ENCODE measurements at regions not wholly inside any gene's neighbourhood (a gene's known extent, or its start where the extent isn't known, plus 50 kb on each side); places are given as distances from the start of the nearest gene placed in this dataset.

GRCh38 chr3:72470904-72471417, 377.3 kb downstream of the SHQ1 start:
- in situ Hi-C loops (cut with MboI; ENCODE audit: low sequenced_read_pairs): no loop called here

- in situ Hi-C loops (cut with MboI; ENCODE audit: low sequenced_read_pairs): no loop called here
These were observed 382.4 kb downstream of the SHQ1 start for GRCh38 chr3:72465853-72466252.

GRCh38 chr3:72463083-72463482, 385.2 kb downstream of the SHQ1 start:
- in situ Hi-C loops (cut with MboI; ENCODE audit: low sequenced_read_pairs): no loop called here

- in situ Hi-C loops (cut with MboI; ENCODE audit: low sequenced_read_pairs): no loop called here
These were observed 385.6 kb downstream of the SHQ1 start for GRCh38 chr3:72462595-72463011.

GRCh38 chr3:72461787-72462186, 386.5 kb downstream of the SHQ1 start:
- in situ Hi-C loops (cut with MboI; ENCODE audit: low sequenced_read_pairs): no loop called here

- in situ Hi-C loops (cut with MboI; ENCODE audit: low sequenced_read_pairs): no loop called here
These were observed 387.8 kb downstream of the SHQ1 start for GRCh38 chr3:72460205-72461174.

GRCh38 chr3:72459588-72459987, 388.7 kb downstream of the SHQ1 start:
- in situ Hi-C loops (cut with MboI; ENCODE audit: low sequenced_read_pairs): no loop called here

- in situ Hi-C loops (cut with MboI; ENCODE audit: low sequenced_read_pairs): no loop called here
These were observed 389.9 kb downstream of the SHQ1 start for GRCh38 chr3:72458375-72458774.

GRCh38 chr3:72454441-72454840, 393.8 kb downstream of the SHQ1 start:
- in situ Hi-C loops (cut with MboI; ENCODE audit: low sequenced_read_pairs): no loop called here

GRCh38 chr3:72453706-72454105, 394.5 kb downstream of the SHQ1 start:
- in situ Hi-C loops (cut with MboI; ENCODE audit: low sequenced_read_pairs): no loop called here

- in situ Hi-C loops (cut with MboI; ENCODE audit: low sequenced_read_pairs): no loop called here
These were observed 395.5 kb downstream of the SHQ1 start for GRCh38 chr3:72452745-72453144.

- in situ Hi-C loops (cut with MboI; ENCODE audit: low sequenced_read_pairs): no loop called here
These were observed 396.4 kb downstream of the SHQ1 start for GRCh38 chr3:72451841-72452240.

- in situ Hi-C loops (cut with MboI; ENCODE audit: low sequenced_read_pairs): no loop called here
These were observed 398.7 kb downstream of the SHQ1 start for GRCh38 chr3:72449551-72449950.

GRCh38 chr3:72448858-72449257, 399.4 kb downstream of the SHQ1 start:
- in situ Hi-C loops (cut with MboI; ENCODE audit: low sequenced_read_pairs): no loop called here

GRCh38 chr3:72448375-72448823, 399.8 kb downstream of the SHQ1 start:
- in situ Hi-C loops (cut with MboI; ENCODE audit: low sequenced_read_pairs): no loop called here

GRCh38 chr3:72447059-72447946, 400.9 kb downstream of the SHQ1 start:
- in situ Hi-C loops (cut with MboI; ENCODE audit: low sequenced_read_pairs): no loop called here

- in situ Hi-C loops (cut with MboI; ENCODE audit: low sequenced_read_pairs): no loop called here
These were observed 401.8 kb downstream of the SHQ1 start, which contains the start of gene RYBP for GRCh38 chr3:72446218-72447058. Gene RYBP (minus strand): TSS chr3:72446621.

GRCh38 chr3:72445827-72446217, 402.4 kb downstream of the SHQ1 start:
- in situ Hi-C loops (cut with MboI; ENCODE audit: low sequenced_read_pairs): no loop called here

GRCh38 chr3:72444656-72445223, 403.5 kb downstream of the SHQ1 start:
- in situ Hi-C loops (cut with MboI; ENCODE audit: low sequenced_read_pairs): no loop called here

- in situ Hi-C loops (cut with MboI; ENCODE audit: low sequenced_read_pairs): no loop called here
These were observed 405.5 kb downstream of the SHQ1 start for GRCh38 chr3:72442759-72443158.

Data from HL-60/S4 treated with phorbol 12-myristate 13-acetate at 8.2 ng/mL for 4 days and 3 days (cell line).